Peyer's patch (tissue), 4 donors: ENCODE measurements at regions not wholly inside any gene's neighbourhood (a gene's known extent, or its start where the extent isn't known, plus 50 kb on each side); places are given as distances from the start of the nearest gene placed in this dataset.

Experiments used
- DNase-seq, 3 donors: peaks; one replicate each; pipeline ENCODE4 v3.0.0-alpha.2; 2017 to 2019
- H3K27ac ChIP-seq, 4 donors: fragments of 200-600 bp; sonication (generic); one replicate each; pipeline ENCODE4 v1.5.1; 2016 to 2019
- H3K27me3 ChIP-seq, 2 donors: fragments of 200-600 bp; sonication (generic); one replicate each; pipeline ENCODE4 v1.5.1; 2019
- H3K36me3 ChIP-seq, 3 donors: fragments of 200-600 bp; sonication (generic); one replicate each; pipeline ENCODE4 v1.5.1; 2016 to 2019
- H3K4me1 ChIP-seq, 4 donors: fragments of 200-600 bp; sonication (generic); one replicate each; pipeline ENCODE4 v1.5.1; 2016 to 2019
- H3K4me3 ChIP-seq, 4 donors: fragments of 200-600 bp; sonication (generic); 1 replicate in 3 of 4; 2 replicates in 1 of 4; pipeline ENCODE4 v1.5.1; 2016 to 2019; ENCODE audit warnings: mild to moderate bottlenecking in 1 of 4
- H3K9me3 ChIP-seq, 4 donors: fragments of 200-600 bp; sonication (generic); one replicate each; pipeline ENCODE4 v1.5.1; 2016 to 2019; ENCODE audit warnings: mild to moderate bottlenecking in 1 of 4
- CTCF ChIP-seq, 6 experiments: fragments of 450-650 bp in 4 of 6; fragments of 200-600 bp in 2 of 6; sonication (generic) in 1 of 6; IDR thresholded peaks; one replicate each; pipeline ENCODE4 v1.5.1; 2017 to 2019; ENCODE audit warnings: antibody characterized with exemption in 6 of 6, mild to moderate bottlenecking in 3 of 6, moderate library complexity in 1 of 6
- POLR2A ChIP-seq, 2 donors: fragments of 450-650 bp; IDR thresholded peaks; one replicate each; pipeline ENCODE4 v1.5.1; 2017; ENCODE audit warnings: antibody characterized with exemption in 2 of 2, mild to moderate bottlenecking in 2 of 2, moderate library complexity in 2 of 2

- no peaks in the 10 kb centered on the region for H3K9me3 ChIP-seq
- no peaks in the 10 kb centered on the region for H3K27me3 ChIP-seq
- no peak for DNase-seq
- H3K36me3 ChIP-seq = no peaks in the 10 kb centered on the region
- H3K4me3 ChIP-seq = no peak overlapping the region
- no peak overlapping the region for H3K27ac ChIP-seq
- TF ChIP-seq POLR2A (IDR thresholded peaks at IDR 0.05) (no peak), CTCF (IDR thresholded peaks at IDR 0.05) (no peak)
- H3K4me1 ChIP-seq = no peaks in the 10 kb centered on the region
Measured at GRCh38 chr14:83473416-83474235, 1940.0 kb upstream of the SEL1L start.

GRCh38 chr14:83478741-83479140 lies 1945.1 kb upstream of the SEL1L start:
- Histone ChIP-seq H3K9me3 (no peaks in the 10 kb centered on the region), H3K4me1 (no peaks in the 10 kb centered on the region), H3K27me3 (no peaks in the 10 kb centered on the region), H3K36me3 (no peaks in the 10 kb centered on the region), H3K27ac (no peak overlapping the region), H3K4me3 (no peak overlapping the region)
- DNase-seq = no peak
- no peak for TF ChIP-seq POLR2A (IDR thresholded peaks at IDR 0.05)
- TF ChIP-seq CTCF (IDR thresholded peaks at IDR 0.05) = no peak

GRCh38 chr14:83483063-83483462 lies 1949.4 kb upstream of the SEL1L start:
- Histone ChIP-seq H3K36me3 (no peaks in the 10 kb centered on the region), H3K4me1 (no peaks in the 10 kb centered on the region), H3K27ac (no peak overlapping the region), H3K9me3 (no peaks in the 10 kb centered on the region), H3K27me3 (no peaks in the 10 kb centered on the region), H3K4me3 (no peak overlapping the region)
- no peak for DNase-seq
- no peak for TF ChIP-seq POLR2A (IDR thresholded peaks at IDR 0.05)
- TF ChIP-seq CTCF (IDR thresholded peaks at IDR 0.05) = no peak

- TF ChIP-seq POLR2A (IDR thresholded peaks at IDR 0.05) (no peak), CTCF (IDR thresholded peaks at IDR 0.05) (no peak)
- Histone ChIP-seq H3K27ac (no peak overlapping the region), H3K4me1 (no peaks in the 10 kb centered on the region), H3K4me3 (no peak overlapping the region), H3K36me3 (no peaks in the 10 kb centered on the region), H3K27me3 (no peaks in the 10 kb centered on the region), H3K9me3 (no peaks in the 10 kb centered on the region)
- no peak for DNase-seq
Measured at GRCh38 chr14:83485591-83485990, 1951.9 kb upstream of the SEL1L start.

- no peak for DNase-seq
- TF ChIP-seq CTCF (IDR thresholded peaks at IDR 0.05) (no peak), POLR2A (IDR thresholded peaks at IDR 0.05) (no peak)
- Histone ChIP-seq H3K4me1 (no peaks in the 10 kb centered on the region), H3K4me3 (no peak overlapping the region), H3K27ac (no peak overlapping the region), H3K36me3 (no peaks in the 10 kb centered on the region), H3K9me3 (no peaks in the 10 kb centered on the region), H3K27me3 (no peaks in the 10 kb centered on the region)
Measured at GRCh38 chr14:83491091-83491490, 1957.4 kb upstream of the SEL1L start.
